ENCODE measurements at regions not wholly inside any gene's neighbourhood (a gene's known extent, or its start where the extent isn't known, plus 50 kb on each side); places are given as distances from the start of the nearest gene placed in this dataset.

- no peaks in the 10 kb centered on the region for H3K4me1 Mint-ChIP-seq (ENCODE audit: low read depth)
- no peak overlapping the region for H3K4me3 Mint-ChIP-seq
- DNase-seq (no peak), ATAC-seq (no peak)
- H3K9me3 Mint-ChIP-seq (ENCODE audit: insufficient read depth), result peaks cover 12% of the 10 kb centered on the region
- no peaks in the 10 kb centered on the region for H3K27me3 Mint-ChIP-seq (ENCODE audit: low read depth)
- H3K36me3 Mint-ChIP-seq (ENCODE audit: low read depth), result no peaks in the 10 kb centered on the region
- CTCF ChIA-PET, result no interaction called here
- no peak overlapping the region for H3K27ac Mint-ChIP-seq
- POLR2A ChIA-PET, result no interaction called here
Measured at GRCh38 chr18:30763902-30764350, 278.6 kb downstream of the DSC3 start.

DNA sequence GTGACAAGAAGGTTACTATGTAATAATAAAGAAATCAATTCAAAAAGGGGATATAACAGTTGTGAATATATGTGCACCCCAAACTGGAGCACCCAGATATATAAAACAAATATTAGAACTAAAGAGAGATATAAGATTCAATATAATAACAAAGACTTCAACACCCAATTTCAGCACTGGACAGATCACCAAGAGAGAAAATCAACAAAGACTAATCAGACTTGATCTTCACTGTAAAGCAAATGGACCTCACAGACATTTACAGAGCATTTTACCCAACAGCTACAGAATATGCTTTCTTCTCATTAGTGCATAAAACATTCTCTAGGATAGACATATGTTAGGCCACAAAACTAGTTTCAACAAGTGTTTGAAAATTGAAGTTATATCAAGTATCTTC, 287.7 kb downstream of the DSC3 start:
- ChIA-PET POLR2A (no interaction called here), CTCF (no interaction called here)
- no peaks in the 10 kb centered on the region for H3K27me3 Mint-ChIP-seq (ENCODE audit: low read depth)
- no peaks in the 10 kb centered on the region for H3K36me3 Mint-ChIP-seq (ENCODE audit: low read depth)
- H3K4me3 Mint-ChIP-seq, result no peak overlapping the region
- peaks cover 16% of the 10 kb centered on the region for H3K9me3 Mint-ChIP-seq (ENCODE audit: insufficient read depth)
- DNase-seq, result no peak
- H3K27ac Mint-ChIP-seq, result no peak overlapping the region
- H3K4me1 Mint-ChIP-seq (ENCODE audit: low read depth), result no peaks in the 10 kb centered on the region
- ATAC-seq, result no peak

DNA sequence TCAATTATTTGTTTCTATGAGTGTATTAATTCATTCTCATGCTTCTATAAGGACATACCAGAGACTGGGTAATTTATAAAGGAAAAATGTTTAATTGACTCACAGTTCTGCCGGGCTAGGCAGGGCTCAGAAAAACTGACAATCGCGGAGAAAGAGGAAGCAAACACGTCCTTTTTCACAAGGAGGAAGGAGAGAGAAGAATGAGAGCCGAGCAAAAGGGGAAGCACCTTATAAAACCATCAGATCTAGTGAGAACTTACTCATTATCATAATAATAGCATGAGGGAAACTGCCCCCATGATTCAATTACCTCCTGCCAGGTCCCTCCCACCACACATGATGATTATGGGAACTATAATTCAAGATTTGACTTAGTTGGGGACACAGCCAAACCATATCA, 294.0 kb downstream of the DSC3 start:
- Mint-ChIP-seq H3K4me3 (no peak overlapping the region), H3K36me3 (ENCODE audit: low read depth) (no peaks in the 10 kb centered on the region), H3K4me1 (ENCODE audit: low read depth) (no peaks in the 10 kb centered on the region), H3K27ac (no peak overlapping the region), H3K27me3 (ENCODE audit: low read depth) (no peaks in the 10 kb centered on the region), H3K9me3 (ENCODE audit: insufficient read depth) (peaks cover 2% of the 10 kb centered on the region)
- no peak for ATAC-seq
- ChIA-PET CTCF (no interaction called here), POLR2A (no interaction called here)
- no peak for DNase-seq

GRCh38 chr18:30746224-30746623, 296.3 kb downstream of the DSC3 start:
- H3K36me3 Mint-ChIP-seq (ENCODE audit: low read depth), result no peaks in the 10 kb centered on the region
- CTCF ChIA-PET, result no interaction called here
- no peak overlapping the region for H3K4me3 Mint-ChIP-seq

GRCh38 chr18:30743033-30743432, 299.5 kb downstream of the DSC3 start:
- POLR2A ChIA-PET, result no interaction called here
- DNase-seq (no peak), ATAC-seq (no peak)
- no peak overlapping the region for H3K27ac Mint-ChIP-seq
- no peaks in the 10 kb centered on the region for H3K27me3 Mint-ChIP-seq (ENCODE audit: low read depth)
- H3K4me1 Mint-ChIP-seq (ENCODE audit: low read depth), result no peaks in the 10 kb centered on the region
- H3K9me3 Mint-ChIP-seq (ENCODE audit: insufficient read depth), result peaks cover 4% of the 10 kb centered on the region
- no peaks in the 10 kb centered on the region for H3K36me3 Mint-ChIP-seq (ENCODE audit: low read depth)
- no peak overlapping the region for H3K4me3 Mint-ChIP-seq
- CTCF ChIA-PET, result no interaction called here

More at GRCh38 chr18:30746224-30746623, 296.3 kb downstream of the DSC3 start:
- POLR2A ChIA-PET, result no interaction called here
- Mint-ChIP-seq H3K27ac (no peak overlapping the region), H3K4me1 (ENCODE audit: low read depth) (no peaks in the 10 kb centered on the region), H3K9me3 (ENCODE audit: insufficient read depth) (no peaks in the 10 kb centered on the region), H3K27me3 (ENCODE audit: low read depth) (no peaks in the 10 kb centered on the region)
- no peak for ATAC-seq
- no peak for DNase-seq

- no peak for ATAC-seq
- no peak for DNase-seq
- H3K27ac Mint-ChIP-seq, result no peak overlapping the region
- H3K36me3 Mint-ChIP-seq (ENCODE audit: low read depth), result no peaks in the 10 kb centered on the region
- no peak overlapping the region for H3K4me3 Mint-ChIP-seq
- no peaks in the 10 kb centered on the region for H3K27me3 Mint-ChIP-seq (ENCODE audit: low read depth)
- CTCF ChIA-PET, result no interaction called here
- POLR2A ChIA-PET, result no interaction called here
- H3K9me3 Mint-ChIP-seq (ENCODE audit: insufficient read depth), result peaks cover 12% of the 10 kb centered on the region
- no peaks in the 10 kb centered on the region for H3K4me1 Mint-ChIP-seq (ENCODE audit: low read depth)
Measured at GRCh38 chr18:30730915-30731314, 311.6 kb downstream of the DSC3 start.

- Mint-ChIP-seq H3K27me3 (ENCODE audit: low read depth) (no peaks in the 10 kb centered on the region), H3K4me3 (no peak overlapping the region), H3K27ac (no peak overlapping the region), H3K4me1 (ENCODE audit: low read depth) (no peaks in the 10 kb centered on the region), H3K9me3 (ENCODE audit: insufficient read depth) (no peaks in the 10 kb centered on the region), H3K36me3 (ENCODE audit: low read depth) (no peaks in the 10 kb centered on the region)
- no peak for DNase-seq
- ATAC-seq, result no peak
- CTCF ChIA-PET, result no interaction called here
- POLR2A ChIA-PET, result no interaction called here
Measured at GRCh38 chr18:30727849-30728248, 314.7 kb downstream of the DSC3 start.

DNA sequence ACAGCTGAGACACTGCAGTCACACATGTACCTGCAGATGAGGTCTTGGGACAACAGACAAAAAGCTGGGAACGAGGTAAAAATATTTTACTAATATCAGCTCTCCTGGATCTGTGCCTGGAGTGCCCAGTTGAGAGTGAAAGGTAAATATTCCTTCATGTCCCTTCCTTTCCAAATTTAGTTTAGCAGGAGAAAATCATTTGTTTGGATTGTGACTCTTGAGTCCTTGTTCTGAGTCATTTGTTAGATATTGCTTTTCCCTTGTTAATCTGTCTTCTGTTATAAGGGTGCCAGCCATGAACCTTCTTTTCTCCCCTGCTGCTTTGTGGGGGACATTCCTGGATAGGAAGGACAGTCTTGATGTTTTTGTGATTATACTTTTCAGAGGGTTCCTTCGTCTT, 329.2 kb downstream of the DSC3 start:
- no peak for DNase-seq
- Mint-ChIP-seq H3K9me3 (ENCODE audit: insufficient read depth) (no peaks in the 10 kb centered on the region), H3K4me3 (no peak overlapping the region), H3K27ac (no peak overlapping the region), H3K4me1 (ENCODE audit: low read depth) (no peaks in the 10 kb centered on the region), H3K36me3 (ENCODE audit: low read depth) (no peaks in the 10 kb centered on the region), H3K27me3 (ENCODE audit: low read depth) (no peaks in the 10 kb centered on the region)
- POLR2A ChIA-PET, result no interaction called here
- CTCF ChIA-PET, result no interaction called here
- ATAC-seq, result no peak

DNA sequence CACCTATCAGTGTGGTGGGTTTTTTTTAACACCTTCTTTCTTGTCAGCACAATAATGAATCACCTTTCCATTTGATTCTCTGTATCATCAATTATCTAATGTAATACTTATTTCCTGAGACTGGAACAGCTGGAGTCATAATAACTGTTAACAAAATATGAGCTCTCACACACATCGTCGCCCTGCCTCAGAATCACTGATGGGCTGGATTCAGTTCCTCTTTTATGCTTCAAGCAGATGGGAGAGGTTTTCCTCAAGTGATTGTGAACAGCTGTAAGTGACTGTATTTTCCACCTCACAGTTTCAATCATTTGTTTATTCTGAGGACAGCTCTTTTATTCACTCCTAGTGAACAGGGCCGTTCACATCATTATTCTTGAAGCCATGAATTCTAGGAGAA, 330.2 kb downstream of the DSC3 start:
- H3K27ac Mint-ChIP-seq, result no peak overlapping the region
- H3K36me3 Mint-ChIP-seq (ENCODE audit: low read depth), result no peaks in the 10 kb centered on the region
- CTCF ChIA-PET, result no interaction called here

GRCh38 chr18:30709595-30709994, 332.9 kb downstream of the DSC3 start:
- ATAC-seq (no peak), DNase-seq (no peak)
- ChIA-PET POLR2A (no interaction called here), CTCF (no interaction called here)
- H3K36me3 Mint-ChIP-seq (ENCODE audit: low read depth), result no peaks in the 10 kb centered on the region
- peaks cover 4% of the 10 kb centered on the region for H3K9me3 Mint-ChIP-seq (ENCODE audit: insufficient read depth)
- no peak overlapping the region for H3K4me3 Mint-ChIP-seq
- H3K27ac Mint-ChIP-seq, result no peak overlapping the region
- no peaks in the 10 kb centered on the region for H3K27me3 Mint-ChIP-seq (ENCODE audit: low read depth)
- H3K4me1 Mint-ChIP-seq (ENCODE audit: low read depth), result no peaks in the 10 kb centered on the region

More for the DNA sequence above, 330.2 kb downstream of the DSC3 start:
- Mint-ChIP-seq H3K27me3 (ENCODE audit: low read depth) (no peaks in the 10 kb centered on the region), H3K4me1 (ENCODE audit: low read depth) (no peaks in the 10 kb centered on the region), H3K9me3 (ENCODE audit: insufficient read depth) (peaks cover 4% of the 10 kb centered on the region), H3K4me3 (no peak overlapping the region)
- POLR2A ChIA-PET, result no interaction called here
- DNase-seq (no peak), ATAC-seq (no peak)

DNA sequence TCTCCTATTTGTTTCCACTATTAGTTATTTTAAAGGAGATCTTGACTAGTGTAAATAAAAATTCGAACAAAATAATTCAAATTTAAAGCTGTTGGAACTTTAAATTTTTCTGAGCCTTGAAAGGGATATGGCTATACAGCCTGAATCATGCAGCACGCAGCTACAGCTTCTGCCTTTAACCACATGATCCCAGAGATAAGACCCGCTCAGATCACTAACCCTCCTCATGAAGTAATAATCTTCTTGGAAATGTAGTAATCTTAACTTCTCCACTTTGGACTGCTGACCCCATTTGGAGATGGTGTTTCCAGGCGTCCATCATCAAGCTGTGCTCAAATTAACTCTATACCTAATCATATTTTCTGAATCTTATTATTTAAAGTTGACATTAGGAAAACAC, 336.6 kb downstream of the DSC3 start:
- POLR2A ChIA-PET, result no interaction called here
- no peak overlapping the region for H3K4me3 Mint-ChIP-seq
- H3K27ac Mint-ChIP-seq, result no peak overlapping the region
- H3K36me3 Mint-ChIP-seq (ENCODE audit: low read depth), result no peaks in the 10 kb centered on the region
- H3K27me3 Mint-ChIP-seq (ENCODE audit: low read depth), result no peaks in the 10 kb centered on the region
- DNase-seq, result no peak
- peaks cover 4% of the 10 kb centered on the region for H3K9me3 Mint-ChIP-seq (ENCODE audit: insufficient read depth)
- CTCF ChIA-PET, result no interaction called here
- ATAC-seq, result no peak
- H3K4me1 Mint-ChIP-seq (ENCODE audit: low read depth), result no peaks in the 10 kb centered on the region

DNA sequence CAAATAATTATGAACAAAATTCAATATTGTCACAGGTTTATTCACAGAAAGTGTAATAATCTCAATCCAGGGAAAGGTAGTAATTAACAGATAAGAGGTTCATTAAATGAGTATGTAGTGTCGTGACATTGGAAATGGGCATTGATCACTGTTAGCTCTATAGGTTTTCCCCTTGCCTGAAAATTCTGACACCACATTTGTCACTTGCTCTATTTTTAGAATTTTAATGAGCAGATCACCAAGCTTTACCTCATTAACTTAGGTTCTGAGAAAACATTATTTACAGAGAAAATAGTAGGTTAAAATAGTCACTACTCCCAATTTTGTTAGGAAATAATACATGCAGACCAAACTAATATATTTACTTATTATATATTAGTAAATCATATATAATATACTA, 344.0 kb downstream of the DSC3 start:
- CTCF ChIA-PET, result no interaction called here
- no peak overlapping the region for H3K27ac Mint-ChIP-seq
- ATAC-seq, result no peak
- no peaks in the 10 kb centered on the region for H3K4me1 Mint-ChIP-seq (ENCODE audit: low read depth)
- no peaks in the 10 kb centered on the region for H3K27me3 Mint-ChIP-seq (ENCODE audit: low read depth)
- H3K4me3 Mint-ChIP-seq, result no peak overlapping the region
- no peaks in the 10 kb centered on the region for H3K36me3 Mint-ChIP-seq (ENCODE audit: low read depth)
- POLR2A ChIA-PET, result no interaction called here
- H3K9me3 Mint-ChIP-seq (ENCODE audit: insufficient read depth), result no peaks in the 10 kb centered on the region
- DNase-seq, result no peak

- Mint-ChIP-seq H3K36me3 (ENCODE audit: low read depth) (no peaks in the 10 kb centered on the region), H3K9me3 (ENCODE audit: insufficient read depth) (no peaks in the 10 kb centered on the region), H3K27ac (no peak overlapping the region), H3K4me1 (ENCODE audit: low read depth) (no peaks in the 10 kb centered on the region), H3K27me3 (ENCODE audit: low read depth) (no peaks in the 10 kb centered on the region), H3K4me3 (no peak overlapping the region)
- ChIA-PET CTCF (no interaction called here), POLR2A (no interaction called here)
- ATAC-seq (no peak), DNase-seq (no peak)
Measured at GRCh38 chr18:30696201-30696600, 346.3 kb downstream of the DSC3 start.

All from activated CD8-positive, alpha-beta T cell treated with anti-CD3 and anti-CD28 coated beads, Interleukin-2, amount 10 ng/mL, durations not matched to agents 7 days and 5 days (primary cell).